HL-60 (cell line): ENCODE measurements at regions not wholly inside any gene's neighbourhood (a gene's known extent, or its start where the extent isn't known, plus 50 kb on each side); places are given as distances from the start of the nearest gene placed in this dataset.

Experiments used
- DNase-seq, 2 experiments: peaks; one replicate each; pipeline ENCODE4 v3.0.0-alpha.2; 2010 to 2020; ENCODE audit warnings: low read depth in 1 of 2, low spot score in 1 of 2
- H3K27ac ChIP-seq: fragments of 250-450 bp; sonication (Bioruptor Pico); replicated peaks from 2 replicates; pipeline ENCODE4 v1.5.1; 2020; ENCODE audit warnings: mild to moderate bottlenecking, moderate library complexity
- H3K27me3 ChIP-seq: fragments of 250-450 bp; sonication (Bioruptor Pico); 2 replicates; pipeline ENCODE4 v1.5.1; 2021; ENCODE audit warnings: mild to moderate bottlenecking, moderate library complexity; ENCODE audit not compliant: insufficient read depth, poor library complexity, severe bottlenecking
- H3K4me3 ChIP-seq: replicated peaks from 2 replicates; pipeline ENCODE4 v1.5.1; 2011; ENCODE audit warnings: mild to moderate bottlenecking, control low read depth, low read length; ENCODE audit not compliant: insufficient read depth
- CTCF ChIP-seq: IDR thresholded peaks from one replicate; pipeline ENCODE4 v1.5.1; 2011; ENCODE audit warnings: low read length, control low read depth, inconsistent platforms; ENCODE audit not compliant: insufficient read depth
- GABPA ChIP-seq: IDR thresholded peaks from 2 replicates; pipeline ENCODE4 v1.6.1; 2012; ENCODE audit warnings: low read depth
- POLR2AphosphoS5 ChIP-seq: IDR thresholded peaks from 2 replicates; pipeline ENCODE4 v1.6.1; 2012; ENCODE audit warnings: low read depth
- REST ChIP-seq: IDR thresholded peaks from 2 replicates; pipeline ENCODE4 v1.6.1; 2012; ENCODE audit warnings: low read depth; ENCODE audit not compliant: insufficient replicate concordance
- SPI1 ChIP-seq: IDR thresholded peaks from 2 replicates; pipeline ENCODE4 v1.6.1; 2012; ENCODE audit warnings: low read depth, mild to moderate bottlenecking, borderline replicate concordance

- no peak for TF ChIP-seq GABPA
- no peak for TF ChIP-seq SPI1
- no peak for TF ChIP-seq REST
- no peak for TF ChIP-seq POLR2AphosphoS5
- TF ChIP-seq CTCF, result no peak
- H3K4me3 ChIP-seq, result no peak overlapping the region
- no peaks in the 10 kb centered on the region for H3K27me3 ChIP-seq
- DNase-seq, result no peak
- no peak overlapping the region for H3K27ac ChIP-seq
Measured at GRCh38 chr2:149656996-149657395, 69.4 kb upstream of the MMADHC start.

GRCh38 chr2:149653831-149654445 lies 66.4 kb upstream of the MMADHC start:
- no peak overlapping the region for H3K4me3 ChIP-seq
- no peak for TF ChIP-seq SPI1
- no peak for TF ChIP-seq POLR2AphosphoS5
- no peak for TF ChIP-seq GABPA
- no peak for TF ChIP-seq CTCF
- TF ChIP-seq REST, result no peak
- DNase-seq, result no peak
- H3K27ac ChIP-seq, result no peak overlapping the region
- no peaks in the 10 kb centered on the region for H3K27me3 ChIP-seq

- TF ChIP-seq REST (no peak), GABPA (no peak), SPI1 (no peak), CTCF (no peak), POLR2AphosphoS5 (no peak)
- no peak overlapping the region for H3K27ac ChIP-seq
- H3K27me3 ChIP-seq, result no peaks in the 10 kb centered on the region
- DNase-seq, result no peak
- no peak overlapping the region for H3K4me3 ChIP-seq
Measured at GRCh38 chr2:149652926-149653325, 65.4 kb upstream of the MMADHC start.
